H1 (cell line): ENCODE measurements at regions not wholly inside any gene's neighbourhood (a gene's known extent, or its start where the extent isn't known, plus 50 kb on each side); places are given as distances from the start of the nearest gene placed in this dataset.

Experiments used
- EGR1 ChIP-seq: IDR thresholded peaks from 2 replicates; pipeline ENCODE4 v1.6.1; 2011; ENCODE audit warnings: low read depth, low read length, borderline replicate concordance
- RFX5 ChIP-seq: IDR thresholded peaks from 2 replicates; pipeline ENCODE4 v1.6.1; 2011; ENCODE audit warnings: low read depth, low read length, improper control_type of control experiment, borderline replicate concordance
- SIRT6 ChIP-seq: IDR thresholded peaks from one replicate; pipeline ENCODE4 v1.7.1; 2012; ENCODE audit warnings: low read length, inconsistent platforms
- TF ChIP-seq, protein P1 (sequence below): fragments of 300-600 bp; sonication (generic); IDR thresholded peaks from 2 replicates; pipeline ENCODE4 v1.7.1; 2012; ENCODE audit warnings: low read length, moderate library complexity, mild to moderate bottlenecking, inconsistent platforms; ENCODE audit not compliant: insufficient replicate concordance
- TF ChIP-seq, protein P2 (sequence below): IDR thresholded peaks from 2 replicates; pipeline ENCODE4 v1.6.1; 2011; ENCODE audit warnings: low read depth, mild to moderate bottlenecking, low read length; ENCODE audit not compliant: insufficient read depth

- TF ChIP-seq, protein P1, sequence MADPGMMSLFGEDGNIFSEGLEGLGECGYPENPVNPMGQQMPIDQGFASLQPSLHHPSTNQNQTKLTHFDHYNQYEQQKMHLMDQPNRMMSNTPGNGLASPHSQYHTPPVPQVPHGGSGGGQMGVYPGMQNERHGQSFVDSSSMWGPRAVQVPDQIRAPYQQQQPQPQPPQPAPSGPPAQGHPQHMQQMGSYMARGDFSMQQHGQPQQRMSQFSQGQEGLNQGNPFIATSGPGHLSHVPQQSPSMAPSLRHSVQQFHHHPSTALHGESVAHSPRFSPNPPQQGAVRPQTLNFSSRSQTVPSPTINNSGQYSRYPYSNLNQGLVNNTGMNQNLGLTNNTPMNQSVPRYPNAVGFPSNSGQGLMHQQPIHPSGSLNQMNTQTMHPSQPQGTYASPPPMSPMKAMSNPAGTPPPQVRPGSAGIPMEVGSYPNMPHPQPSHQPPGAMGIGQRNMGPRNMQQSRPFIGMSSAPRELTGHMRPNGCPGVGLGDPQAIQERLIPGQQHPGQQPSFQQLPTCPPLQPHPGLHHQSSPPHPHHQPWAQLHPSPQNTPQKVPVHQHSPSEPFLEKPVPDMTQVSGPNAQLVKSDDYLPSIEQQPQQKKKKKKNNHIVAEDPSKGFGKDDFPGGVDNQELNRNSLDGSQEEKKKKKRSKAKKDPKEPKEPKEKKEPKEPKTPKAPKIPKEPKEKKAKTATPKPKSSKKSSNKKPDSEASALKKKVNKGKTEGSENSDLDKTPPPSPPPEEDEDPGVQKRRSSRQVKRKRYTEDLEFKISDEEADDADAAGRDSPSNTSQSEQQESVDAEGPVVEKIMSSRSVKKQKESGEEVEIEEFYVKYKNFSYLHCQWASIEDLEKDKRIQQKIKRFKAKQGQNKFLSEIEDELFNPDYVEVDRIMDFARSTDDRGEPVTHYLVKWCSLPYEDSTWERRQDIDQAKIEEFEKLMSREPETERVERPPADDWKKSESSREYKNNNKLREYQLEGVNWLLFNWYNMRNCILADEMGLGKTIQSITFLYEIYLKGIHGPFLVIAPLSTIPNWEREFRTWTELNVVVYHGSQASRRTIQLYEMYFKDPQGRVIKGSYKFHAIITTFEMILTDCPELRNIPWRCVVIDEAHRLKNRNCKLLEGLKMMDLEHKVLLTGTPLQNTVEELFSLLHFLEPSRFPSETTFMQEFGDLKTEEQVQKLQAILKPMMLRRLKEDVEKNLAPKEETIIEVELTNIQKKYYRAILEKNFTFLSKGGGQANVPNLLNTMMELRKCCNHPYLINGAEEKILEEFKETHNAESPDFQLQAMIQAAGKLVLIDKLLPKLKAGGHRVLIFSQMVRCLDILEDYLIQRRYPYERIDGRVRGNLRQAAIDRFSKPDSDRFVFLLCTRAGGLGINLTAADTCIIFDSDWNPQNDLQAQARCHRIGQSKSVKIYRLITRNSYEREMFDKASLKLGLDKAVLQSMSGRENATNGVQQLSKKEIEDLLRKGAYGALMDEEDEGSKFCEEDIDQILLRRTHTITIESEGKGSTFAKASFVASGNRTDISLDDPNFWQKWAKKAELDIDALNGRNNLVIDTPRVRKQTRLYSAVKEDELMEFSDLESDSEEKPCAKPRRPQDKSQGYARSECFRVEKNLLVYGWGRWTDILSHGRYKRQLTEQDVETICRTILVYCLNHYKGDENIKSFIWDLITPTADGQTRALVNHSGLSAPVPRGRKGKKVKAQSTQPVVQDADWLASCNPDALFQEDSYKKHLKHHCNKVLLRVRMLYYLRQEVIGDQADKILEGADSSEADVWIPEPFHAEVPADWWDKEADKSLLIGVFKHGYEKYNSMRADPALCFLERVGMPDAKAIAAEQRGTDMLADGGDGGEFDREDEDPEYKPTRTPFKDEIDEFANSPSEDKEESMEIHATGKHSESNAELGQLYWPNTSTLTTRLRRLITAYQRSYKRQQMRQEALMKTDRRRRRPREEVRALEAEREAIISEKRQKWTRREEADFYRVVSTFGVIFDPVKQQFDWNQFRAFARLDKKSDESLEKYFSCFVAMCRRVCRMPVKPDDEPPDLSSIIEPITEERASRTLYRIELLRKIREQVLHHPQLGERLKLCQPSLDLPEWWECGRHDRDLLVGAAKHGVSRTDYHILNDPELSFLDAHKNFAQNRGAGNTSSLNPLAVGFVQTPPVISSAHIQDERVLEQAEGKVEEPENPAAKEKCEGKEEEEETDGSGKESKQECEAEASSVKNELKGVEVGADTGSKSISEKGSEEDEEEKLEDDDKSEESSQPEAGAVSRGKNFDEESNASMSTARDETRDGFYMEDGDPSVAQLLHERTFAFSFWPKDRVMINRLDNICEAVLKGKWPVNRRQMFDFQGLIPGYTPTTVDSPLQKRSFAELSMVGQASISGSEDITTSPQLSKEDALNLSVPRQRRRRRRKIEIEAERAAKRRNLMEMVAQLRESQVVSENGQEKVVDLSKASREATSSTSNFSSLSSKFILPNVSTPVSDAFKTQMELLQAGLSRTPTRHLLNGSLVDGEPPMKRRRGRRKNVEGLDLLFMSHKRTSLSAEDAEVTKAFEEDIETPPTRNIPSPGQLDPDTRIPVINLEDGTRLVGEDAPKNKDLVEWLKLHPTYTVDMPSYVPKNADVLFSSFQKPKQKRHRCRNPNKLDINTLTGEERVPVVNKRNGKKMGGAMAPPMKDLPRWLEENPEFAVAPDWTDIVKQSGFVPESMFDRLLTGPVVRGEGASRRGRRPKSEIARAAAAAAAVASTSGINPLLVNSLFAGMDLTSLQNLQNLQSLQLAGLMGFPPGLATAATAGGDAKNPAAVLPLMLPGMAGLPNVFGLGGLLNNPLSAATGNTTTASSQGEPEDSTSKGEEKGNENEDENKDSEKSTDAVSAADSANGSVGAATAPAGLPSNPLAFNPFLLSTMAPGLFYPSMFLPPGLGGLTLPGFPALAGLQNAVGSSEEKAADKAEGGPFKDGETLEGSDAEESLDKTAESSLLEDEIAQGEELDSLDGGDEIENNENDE = no peak
- TF ChIP-seq, protein P2, sequence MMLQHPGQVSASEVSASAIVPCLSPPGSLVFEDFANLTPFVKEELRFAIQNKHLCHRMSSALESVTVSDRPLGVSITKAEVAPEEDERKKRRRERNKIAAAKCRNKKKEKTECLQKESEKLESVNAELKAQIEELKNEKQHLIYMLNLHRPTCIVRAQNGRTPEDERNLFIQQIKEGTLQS = no peak
- TF ChIP-seq SIRT6 (no peak), RFX5 (no peak), EGR1 (no peak)
Observed at GRCh38 chr2:220641137-220641536, 931.0 kb downstream of the EPHA4 start (continued).
